HG03135 (cell line): ENCODE measurements at regions not wholly inside any gene's neighbourhood (a gene's known extent, or its start where the extent isn't known, plus 50 kb on each side); places are given as distances from the start of the nearest gene placed in this dataset.

ENCODE experiments used
- ATAC-seq: cut with Tn5 transposase; IDR thresholded peaks from one replicate; pipeline ENCODE4 v1.9.1; 2021; ENCODE audit warnings: mild to moderate bottlenecking, moderate library complexity; ENCODE audit not compliant: unreplicated experiment

DNA sequence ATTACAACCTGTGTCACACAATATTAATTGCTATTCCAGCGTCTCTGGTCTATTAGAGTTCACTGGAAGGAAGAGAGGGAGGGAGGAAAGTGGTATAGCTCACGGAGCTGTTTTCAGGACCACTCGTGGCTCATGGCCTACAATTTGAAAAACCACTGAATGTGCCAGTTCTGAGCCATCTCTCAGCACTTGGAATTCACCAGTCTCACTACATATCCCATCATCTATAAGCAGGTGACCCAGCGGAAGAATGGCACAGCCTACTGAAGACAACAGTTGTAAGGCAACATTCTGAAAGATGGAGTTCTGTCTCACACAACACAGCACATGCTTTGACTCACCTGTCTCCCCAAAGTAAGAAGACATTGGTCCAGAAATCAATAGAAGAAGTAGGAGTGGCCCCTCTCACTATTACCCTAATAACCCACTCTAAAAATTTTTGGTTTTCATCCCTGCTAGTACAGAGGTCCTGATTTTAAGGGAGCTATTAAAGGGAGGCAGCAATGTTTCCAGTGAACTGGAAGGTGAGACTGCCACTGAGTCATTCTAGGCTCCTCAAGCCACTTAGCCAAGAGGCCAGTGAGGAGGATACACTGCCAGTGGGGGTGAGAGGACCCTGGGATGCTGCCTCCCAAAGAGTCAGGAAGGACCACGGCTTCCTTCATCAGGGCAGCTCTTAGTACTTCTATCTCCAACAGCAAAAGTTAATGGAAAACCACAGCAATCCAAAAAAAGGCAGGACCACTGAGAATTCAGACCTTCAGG is 50.0 kb upstream of the DOCK9 start:
- ATAC-seq, result no peak

GRCh38 chr13:99028890-99029289 is 51.0 kb upstream of the DOCK9 start:
- no peak for ATAC-seq

DNA sequence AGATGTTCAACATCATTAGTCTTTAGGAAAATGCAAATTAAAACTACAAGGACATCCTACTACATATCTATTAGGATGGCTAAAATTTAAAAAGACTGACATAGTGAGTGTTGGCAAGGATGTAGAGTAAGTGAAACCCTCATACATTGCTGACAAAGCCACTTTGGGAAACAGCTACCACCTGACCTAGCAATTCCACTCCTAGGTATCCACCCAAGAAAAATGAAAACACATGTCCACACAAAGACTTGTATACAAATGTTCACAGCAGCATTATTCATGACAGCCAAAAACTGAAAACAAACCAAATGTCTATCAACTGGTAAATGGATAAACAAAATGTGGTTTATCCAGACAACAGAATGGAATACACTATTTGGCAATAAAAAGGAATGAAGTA is 51.7 kb upstream of the DOCK9 start:
- ATAC-seq, result no peak

GRCh38 chr13:99030326-99030725 is 52.5 kb upstream of the DOCK9 start:
- no peak for ATAC-seq

- no peak for ATAC-seq
Measured at GRCh38 chr13:99031832-99032231, 54.0 kb upstream of the DOCK9 start.

GRCh38 chr13:99033814-99034213 is 56.0 kb upstream of the DOCK9 start:
- ATAC-seq, result no peak

DNA sequence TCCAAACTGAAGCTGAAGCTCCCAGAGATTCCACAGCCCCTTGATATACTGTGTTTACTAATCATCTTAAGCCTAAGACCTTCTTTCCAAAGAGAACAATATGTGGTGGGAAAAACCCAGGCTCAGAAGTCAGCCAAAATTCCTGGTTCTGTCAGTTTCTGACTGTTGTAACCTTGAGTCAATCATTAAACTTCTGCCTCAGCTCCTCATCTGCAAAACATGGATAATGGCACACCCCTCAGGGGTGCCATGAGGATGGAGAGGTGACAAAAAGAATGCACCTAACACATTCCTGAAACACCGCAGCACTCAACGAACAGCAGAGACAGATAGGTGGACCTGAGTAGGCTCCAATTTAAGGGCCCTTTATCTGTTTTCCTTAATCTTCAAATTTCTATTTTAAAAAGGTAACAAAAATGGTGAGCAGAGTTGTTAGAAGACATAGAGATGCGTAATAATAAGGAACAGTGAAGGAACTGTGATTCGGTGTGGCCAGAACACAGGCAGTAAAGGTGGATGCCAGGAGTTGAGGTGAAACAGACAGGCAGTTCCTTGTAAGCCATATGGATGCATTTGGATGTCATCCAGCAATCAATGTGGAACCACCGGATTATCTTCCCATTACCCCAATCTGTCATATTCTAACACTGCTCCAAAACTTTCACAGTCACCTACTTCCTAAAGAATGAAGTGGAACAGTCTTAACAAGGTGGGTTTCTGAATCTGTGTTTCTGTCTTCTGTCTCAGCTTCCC is 56.6 kb upstream of the DOCK9 start:
- no peak for ATAC-seq

DNA sequence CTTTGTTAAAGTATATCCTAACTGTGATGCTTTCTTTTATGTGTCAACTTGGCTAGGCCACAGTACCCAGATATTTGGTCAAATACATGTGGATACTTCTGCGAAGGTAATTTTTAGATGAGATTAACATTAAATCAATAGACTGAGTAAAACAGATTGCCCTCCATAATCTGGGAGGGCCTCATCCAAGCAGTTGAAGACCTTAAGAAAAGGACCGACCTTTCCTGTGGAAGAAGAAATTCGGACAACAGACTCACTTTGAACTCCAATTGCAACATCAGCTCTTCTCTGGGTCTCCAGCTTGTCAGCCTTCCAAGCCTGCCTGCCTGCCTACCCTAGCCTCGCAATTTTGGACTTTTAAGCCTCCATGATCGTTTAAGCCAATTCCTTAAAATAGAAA is 57.9 kb upstream of the DOCK9 start:
- no peak for ATAC-seq

DNA sequence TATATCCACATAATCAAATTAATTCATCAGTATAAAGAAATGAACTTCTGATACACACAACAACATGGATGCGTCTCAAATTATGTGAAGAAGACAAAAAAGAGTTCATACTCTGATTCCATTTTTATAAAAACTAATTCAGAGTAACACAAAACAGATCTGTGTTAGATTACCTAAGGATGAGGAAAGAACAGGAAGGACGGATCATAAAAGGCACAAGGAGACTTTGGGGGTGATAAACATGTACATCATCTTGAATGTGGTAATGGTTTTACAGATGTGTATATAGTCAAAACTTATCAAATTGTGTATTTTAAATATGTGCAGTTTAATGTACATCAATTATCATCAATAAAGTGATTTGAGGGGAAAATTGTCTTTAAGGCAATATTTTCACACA is 59.9 kb upstream of the DOCK9 start:
- ATAC-seq, result no peak

DNA sequence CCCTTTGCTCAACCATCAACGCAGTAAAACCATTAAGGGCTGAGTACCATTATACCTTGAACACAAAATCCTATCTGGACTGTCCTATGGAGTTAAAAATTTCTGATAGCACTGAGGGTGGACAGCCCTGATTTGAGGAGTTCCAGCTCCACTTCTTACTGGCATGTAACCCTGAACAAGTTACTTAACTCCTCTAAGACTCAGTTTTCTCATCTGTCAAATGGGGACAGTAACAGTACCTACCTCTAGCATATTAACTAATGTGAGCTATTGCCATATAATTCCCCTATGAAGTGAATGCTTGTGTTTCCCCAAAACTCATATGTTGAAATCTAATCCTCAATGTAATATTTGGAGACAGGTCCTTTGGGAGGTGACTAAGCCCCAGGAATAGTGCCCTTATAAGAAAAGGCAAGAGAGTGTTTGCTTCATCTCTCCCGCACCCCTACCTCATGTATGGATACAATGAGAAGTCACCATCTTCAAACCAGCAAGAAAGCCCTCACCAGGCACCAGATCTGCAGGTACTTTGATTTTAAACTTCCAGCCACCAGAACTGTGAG is 61.9 kb upstream of the DOCK9 start:
- ATAC-seq, result no peak

- ATAC-seq, result no peak
Measured at GRCh38 chr13:99040536-99041131, 62.8 kb upstream of the DOCK9 start.

GRCh38 chr13:99041337-99041736 is 63.5 kb upstream of the DOCK9 start:
- ATAC-seq, result no peak

DNA sequence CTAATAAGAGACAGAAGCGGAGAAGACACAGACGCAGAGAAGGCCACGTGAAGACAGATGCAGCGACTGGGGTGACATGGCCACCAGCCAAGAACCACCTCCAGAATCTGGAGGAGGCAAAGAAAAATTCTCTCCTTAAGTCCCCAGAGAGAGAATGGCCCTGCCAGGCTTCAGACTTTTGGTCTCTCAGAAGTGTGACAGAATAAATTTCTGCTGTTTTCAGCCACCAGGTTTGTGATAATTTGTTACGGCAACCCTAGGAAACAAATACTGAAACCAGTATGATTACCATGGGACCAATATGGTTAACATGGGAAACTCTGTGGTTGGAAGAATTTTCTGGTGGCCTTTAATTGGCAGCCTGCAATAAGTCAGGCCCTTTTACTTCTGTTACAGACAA is 63.9 kb upstream of the DOCK9 start:
- peak; percentile 67 for ATAC-seq

DNA sequence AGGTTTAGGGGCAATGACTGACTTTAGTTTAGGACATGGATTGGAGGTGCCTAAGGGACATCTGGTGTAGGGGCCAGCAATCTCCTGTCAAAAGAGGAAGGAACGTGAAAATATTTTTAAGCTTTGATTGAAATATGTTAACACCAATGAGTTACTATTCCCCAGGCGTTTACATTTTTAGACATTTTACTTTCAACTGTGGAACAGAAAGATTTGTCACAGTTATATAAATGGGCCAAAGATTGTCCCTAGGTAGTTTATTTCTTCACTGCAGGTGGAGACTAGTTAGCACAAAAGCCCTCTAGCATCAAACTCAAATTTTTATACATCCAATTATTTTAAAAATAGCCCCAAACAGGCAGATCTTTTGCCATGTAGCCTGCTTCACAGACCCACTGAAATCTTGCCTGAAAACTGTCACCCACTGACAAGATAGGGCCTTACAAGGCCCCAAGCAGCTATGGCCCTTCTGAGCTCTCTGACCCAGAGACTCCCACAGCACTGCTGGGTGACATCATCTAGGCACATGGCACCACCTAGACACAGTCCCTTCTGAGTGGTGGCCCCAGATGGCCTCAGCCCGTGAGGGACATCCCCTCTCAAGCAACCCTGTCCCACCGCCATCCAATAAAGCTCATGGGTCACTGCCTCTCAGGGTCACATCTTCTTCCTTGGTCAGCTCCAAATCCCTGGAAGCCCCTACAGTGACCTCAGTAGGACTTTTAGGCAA is 64.8 kb upstream of the DOCK9 start:
- ATAC-seq, result no peak

GRCh38 chr13:99043831-99044231 is 66.0 kb upstream of the DOCK9 start:
- ATAC-seq, result no peak

DNA sequence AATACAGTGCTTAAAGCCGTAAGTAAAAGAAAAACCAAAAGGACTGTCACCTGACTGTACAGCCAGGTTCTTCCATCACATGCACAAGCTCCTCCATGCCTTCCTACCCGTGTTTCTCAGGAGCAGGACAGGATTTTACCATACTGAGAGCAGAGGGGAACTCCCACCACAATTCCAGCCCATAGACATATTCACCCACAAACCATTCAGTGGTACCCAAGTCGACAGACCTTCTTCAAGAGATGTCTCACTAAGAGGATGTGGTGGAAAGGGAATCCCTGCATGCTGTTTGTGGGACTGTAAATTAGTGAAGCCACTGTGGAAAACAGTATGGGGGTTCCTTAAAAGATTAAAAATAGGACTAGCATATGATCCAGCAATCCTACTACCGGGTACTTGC is 66.9 kb upstream of the DOCK9 start:
- ATAC-seq, result no peak

DNA sequence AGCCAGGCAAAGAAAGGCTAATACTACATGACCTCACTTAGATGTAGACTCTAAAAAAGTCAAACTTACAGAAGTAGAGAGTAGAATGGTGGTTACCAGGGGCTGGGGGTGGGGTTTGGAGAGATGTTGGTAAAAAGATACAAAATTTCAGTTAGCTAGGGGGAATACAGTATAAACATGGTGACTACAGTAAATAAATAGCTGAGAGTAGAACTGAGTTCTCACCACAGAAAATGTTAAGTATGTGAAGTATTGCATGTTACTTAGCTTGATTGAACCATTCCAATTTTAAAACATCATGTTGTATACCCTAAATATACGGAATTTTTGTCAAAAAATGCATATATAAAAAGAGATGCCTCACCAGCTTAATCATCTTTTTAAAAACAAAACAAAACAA is 67.5 kb upstream of the DOCK9 start:
- no peak for ATAC-seq

DNA sequence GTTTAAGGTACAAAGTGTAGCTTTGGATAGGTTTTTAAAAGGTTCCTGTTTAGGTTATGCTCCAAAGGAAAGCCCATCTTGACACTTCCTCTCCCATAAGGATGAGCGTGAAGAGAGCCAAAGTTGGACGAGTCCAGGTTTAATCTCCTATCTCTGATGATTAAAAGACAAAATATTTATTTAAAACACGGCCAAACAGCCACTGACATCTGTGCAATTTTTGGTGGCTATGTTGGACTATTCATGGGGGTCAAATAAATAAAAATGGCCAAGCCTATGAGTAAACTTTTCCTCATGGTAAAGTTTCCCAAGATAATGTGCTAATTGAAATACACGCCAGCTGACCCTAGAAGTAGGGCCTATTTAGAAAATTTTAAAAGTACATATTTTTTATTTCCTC is 69.0 kb upstream of the DOCK9 start:
- no peak for ATAC-seq

DNA sequence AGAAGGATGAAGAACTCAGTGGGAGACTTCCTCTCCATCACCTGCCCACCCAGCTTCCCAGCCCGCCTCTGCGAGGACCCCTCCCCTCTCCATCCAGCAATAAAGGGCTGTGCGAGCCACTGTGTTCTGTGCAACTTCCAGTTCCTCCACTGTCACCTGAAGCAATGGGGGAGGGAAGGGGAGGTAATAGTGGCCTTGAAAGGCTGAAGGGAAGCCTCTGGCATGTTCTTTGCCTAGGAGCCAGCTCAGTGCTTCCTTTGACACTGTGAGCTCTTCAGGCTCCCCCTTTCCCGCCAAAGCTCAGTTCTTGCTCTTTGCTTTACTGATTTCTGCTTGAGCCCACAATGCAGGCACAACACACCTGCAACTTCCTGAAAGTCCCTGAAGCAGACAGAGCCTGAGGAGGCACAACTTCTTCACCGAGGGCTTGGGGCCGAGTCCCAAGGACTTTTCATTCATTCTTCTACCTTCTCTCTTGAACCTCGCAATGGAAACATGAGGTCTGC is 73.2 kb upstream of the DOCK9 start:
- no peak for ATAC-seq

- ATAC-seq, result no peak
Measured at GRCh38 chr13:99051768-99052455, 74.0 kb upstream of the DOCK9 start.
